ENCODE measurements at regions not wholly inside any gene's neighbourhood (a gene's known extent, or its start where the extent isn't known, plus 50 kb on each side); places are given as distances from the start of the nearest gene placed in this dataset.

DNA sequence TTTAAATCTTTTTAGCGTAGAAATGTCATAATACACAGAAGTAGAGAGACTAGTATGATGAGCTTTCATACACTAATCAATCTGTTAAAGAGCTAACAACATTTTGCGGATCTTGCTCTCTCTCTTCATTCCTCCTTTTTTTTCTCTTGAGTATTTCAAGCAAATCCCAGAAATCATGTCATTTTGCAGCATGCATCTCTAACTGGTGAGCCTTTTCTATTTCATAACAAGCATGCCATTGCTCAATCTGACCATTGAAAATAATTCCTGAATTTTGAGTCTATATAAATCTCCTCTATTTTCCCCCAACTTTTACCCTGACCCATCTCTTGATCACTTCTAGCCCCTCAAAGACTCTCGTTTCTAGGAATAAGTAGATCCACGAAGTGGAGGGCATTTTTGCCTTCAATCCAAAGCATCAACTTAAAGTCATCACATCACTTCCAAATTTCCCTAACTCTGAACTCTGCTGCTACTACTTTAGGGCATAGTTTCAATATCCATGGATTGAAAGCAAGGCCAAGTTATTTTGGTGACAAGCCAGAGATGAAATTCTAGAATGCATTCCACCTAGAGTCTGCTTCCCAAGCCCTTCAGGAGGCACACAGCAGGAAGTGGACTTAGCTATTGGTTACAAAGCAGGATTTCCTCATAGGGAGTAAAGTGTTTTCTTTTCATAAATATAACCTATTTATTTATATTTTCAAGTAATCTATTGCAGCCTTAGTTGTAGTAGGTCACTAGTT lies 253.5 kb upstream of the ZPLD1 start:
- no peak for DNase-seq (ENCODE audit: low spot score)

DNA sequence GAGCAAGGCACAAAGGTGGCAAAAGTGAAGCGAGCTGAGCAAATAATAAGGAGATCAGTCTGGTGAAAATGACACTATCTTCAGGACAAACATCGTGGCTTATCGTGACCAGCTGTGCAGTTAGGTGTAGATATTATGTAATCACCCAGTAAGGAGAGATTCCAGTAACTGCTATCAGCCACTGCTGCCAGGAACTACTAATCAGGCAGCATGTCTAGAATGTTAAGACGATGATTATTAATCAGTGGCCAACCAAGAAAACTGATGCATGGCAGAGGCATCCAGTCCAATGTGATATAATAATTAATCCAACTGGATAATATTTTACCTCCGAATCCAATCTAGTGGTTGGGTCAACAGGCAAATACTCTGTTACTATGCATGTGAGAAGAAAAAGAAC lies 252.7 kb upstream of the ZPLD1 start:
- DNase-seq (ENCODE audit: low spot score), result peak; percentile 14

DNA sequence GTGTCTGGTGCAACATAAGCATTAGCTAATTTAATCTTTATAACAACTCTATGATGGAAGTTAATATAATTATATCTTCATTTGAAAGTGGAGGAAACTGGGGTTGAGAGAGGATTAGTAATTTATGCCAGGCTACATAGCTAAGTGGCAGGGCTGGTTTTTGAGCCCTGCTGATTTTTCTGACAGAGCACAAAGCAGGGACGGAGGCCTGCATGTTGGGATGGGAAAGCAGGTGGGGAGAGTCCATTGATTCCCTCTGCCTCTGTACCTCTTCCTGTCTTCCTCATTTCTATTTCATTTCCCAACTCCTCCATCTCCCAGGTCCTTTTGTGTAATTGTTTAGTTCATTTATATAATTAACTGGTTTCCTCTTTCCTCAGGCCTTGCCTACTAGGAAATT lies 251.6 kb upstream of the ZPLD1 start:
- DNase-seq (ENCODE audit: low spot score), result no peak

DNA sequence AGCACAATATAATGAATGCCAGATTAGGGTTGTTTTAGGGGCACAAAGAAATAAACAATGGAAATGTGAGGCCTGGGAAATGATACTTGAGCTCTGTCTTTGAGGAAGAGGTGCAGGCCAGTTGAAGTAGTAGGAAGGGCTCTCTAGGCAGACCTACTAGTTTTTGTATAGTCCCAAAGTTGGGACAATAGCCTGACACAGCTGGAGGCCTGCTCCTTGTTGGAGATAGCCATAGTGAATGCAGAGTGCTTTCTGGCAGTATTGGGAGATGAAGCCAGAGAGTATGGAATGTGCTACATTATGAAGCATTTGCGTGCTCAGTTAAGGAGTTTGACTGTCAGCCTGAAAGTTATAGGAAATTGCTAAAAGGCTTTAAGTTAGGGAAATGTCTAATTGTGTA lies 251.2 kb upstream of the ZPLD1 start:
- no peak for DNase-seq (ENCODE audit: low spot score)

DNA sequence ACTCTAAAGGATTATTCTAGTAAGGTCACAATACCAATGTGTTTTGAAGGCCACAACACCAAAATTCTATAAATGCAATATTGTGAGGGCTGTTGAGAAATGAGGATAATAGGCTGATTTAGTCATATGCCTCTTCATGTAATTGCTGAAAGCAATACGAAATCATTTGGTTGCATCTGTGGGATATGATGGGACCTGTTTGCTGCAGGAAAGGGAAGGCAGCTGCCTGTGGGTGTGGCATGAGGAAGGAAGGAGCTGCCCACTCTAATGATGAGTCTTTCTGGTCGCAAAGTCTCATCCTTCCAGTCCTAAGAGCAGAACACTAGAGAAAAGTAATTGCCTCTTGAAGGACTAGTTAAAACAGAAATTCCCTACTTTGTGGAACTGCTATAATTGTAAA lies 245.3 kb upstream of the ZPLD1 start:
- DNase-seq (ENCODE audit: low spot score), result no peak

DNA sequence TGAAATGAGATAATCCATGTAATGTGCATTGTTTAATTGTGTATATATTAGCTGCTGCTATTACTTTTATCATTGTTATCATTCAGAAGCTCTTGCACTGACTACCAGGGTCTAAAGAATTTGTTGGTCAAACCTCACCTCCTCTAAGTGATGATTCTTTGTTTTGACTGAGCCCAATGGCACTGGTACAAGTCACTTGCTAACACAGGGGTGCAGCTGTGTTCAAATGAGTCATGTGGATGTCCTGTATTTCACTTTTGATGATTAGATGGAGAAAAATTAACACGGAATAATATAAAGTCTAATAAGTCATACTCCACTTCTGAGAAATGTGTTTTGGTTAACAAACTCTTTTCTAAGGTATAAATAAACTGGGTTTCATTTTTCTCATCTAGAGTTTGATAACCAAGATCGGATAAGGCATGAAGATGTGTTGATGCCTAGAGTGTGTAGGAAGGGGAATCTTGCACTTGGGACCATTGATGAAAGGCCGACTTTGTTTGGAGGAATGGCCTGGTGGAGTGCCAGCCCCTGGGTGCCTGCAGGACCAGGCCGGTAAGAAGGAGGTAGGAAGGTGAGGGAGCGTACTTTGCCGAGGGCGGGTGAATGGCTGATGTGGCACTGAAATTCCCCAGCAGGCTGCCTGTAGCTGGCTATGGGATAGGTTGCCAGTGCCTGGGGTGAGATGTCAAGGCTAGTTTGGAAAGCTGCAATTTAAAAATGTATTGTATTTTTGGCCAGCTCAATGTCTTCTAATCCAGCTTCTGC lies 244.7 kb upstream of the ZPLD1 start:
- DNase-seq (ENCODE audit: low spot score), result no peak

DNA sequence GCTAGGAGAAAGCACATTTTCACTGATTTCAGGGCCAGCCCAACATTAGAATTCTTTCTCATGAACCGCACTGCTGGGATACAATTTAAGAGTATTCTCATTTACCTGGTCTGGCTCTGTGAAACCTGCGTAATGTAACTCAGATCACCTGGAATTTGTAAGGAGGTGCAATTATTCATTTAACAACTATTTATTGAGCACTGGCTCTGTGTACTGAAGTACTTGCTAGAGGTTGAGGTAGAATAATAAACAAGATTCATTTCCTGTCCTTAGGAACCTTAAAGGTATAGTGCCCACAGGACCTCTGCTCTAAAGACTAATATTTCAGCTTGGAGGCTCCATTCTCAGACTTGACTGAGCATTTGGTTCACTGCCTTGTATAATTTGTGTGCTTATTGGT lies 242.2 kb upstream of the ZPLD1 start:
- no peak for DNase-seq (ENCODE audit: low spot score)

DNA sequence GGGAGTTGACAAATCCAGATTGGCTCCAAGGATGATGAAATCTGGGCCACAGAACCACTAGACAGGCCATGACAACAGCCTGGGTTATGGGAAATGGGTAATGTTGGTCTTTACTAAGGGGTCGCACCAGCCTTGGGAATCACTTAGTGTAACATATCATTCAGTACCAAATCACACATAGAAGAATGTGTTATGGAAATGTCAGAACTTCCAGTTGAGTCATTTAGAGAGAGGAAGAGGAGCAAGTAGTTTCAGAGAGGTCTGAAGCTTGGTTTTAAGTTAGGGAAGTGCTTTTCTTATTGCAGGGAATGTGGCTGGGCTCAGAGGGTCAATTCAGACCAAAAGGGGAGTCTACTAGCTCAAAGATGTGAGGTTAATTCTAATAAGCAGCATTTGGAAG lies 241.6 kb upstream of the ZPLD1 start:
- no peak for DNase-seq (ENCODE audit: low spot score)

DNA sequence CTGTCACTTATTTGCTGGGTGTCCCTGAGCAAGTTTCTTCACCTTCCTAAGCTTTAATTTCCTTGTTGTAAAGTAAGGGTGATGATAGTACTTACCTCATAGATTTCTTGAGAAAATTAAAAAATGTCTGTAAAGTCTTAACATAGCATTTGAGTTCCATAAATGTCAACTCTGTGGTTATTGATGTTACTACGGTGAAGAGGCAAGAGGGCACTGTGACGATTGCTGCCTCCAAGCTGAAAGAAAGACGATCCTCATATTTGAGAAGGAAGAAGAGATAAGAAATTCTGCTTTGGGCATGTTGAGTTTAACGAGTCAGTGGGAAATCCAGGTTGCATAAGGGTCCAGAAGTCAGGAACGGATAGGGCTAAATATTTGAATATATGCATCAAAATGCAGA lies 240.8 kb upstream of the ZPLD1 start:
- DNase-seq (ENCODE audit: low spot score), result no peak

DNA sequence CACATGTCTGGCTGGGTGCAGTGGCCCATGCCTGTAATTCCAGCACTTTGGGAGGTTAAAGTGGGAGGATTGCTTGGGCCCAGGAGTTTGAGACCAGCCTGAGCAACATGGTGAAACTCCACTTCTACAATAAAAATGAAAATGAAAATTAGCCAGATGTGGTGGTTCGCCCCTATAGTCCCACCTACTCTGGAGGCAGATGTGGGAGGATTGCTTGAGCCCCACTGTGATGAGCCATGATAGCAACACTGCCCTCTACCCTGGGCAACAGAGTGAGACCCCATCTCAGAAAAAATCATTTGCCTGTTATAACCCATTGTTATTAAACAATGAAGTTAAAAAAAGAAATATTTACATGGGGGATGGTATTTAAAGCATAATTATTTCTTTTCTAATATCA lies 240.1 kb upstream of the ZPLD1 start:
- DNase-seq (ENCODE audit: low spot score), result no peak

DNA sequence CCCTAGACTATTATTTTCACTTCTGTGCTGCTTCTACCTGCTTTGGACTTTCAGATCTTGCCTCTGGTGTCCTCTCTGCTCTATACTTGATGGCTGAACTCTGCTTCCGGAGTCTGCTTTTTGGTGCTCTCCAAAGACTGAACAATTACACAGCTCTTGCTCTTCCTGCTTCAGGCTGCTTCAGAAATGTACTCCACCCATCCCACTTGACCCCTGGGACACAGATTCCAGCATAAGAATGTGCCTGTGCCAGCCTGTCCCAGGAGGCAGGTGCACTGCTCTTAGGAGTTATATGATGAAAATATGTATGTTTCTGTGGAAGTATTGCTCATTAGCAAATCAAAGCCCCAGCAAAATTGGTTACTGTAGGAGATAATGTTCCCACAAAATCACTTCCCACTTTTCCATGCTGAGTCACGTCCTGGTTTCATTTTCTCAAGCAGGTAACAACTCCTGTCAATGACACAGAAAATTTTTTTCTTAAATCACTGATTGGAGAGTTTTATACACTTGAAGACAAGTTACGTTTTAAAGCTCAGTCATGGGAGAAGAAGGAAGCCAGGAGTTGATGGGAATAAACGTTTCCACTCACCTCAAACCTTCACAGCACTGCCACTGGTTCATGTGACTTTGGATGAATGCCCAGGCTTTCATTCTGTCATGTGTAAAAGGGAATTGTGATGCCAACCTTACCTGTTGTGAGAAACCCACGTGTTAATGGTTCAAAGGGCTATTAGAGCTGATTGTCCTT lies 239.4 kb upstream of the ZPLD1 start:
- no peak for DNase-seq (ENCODE audit: low spot score)

DNA sequence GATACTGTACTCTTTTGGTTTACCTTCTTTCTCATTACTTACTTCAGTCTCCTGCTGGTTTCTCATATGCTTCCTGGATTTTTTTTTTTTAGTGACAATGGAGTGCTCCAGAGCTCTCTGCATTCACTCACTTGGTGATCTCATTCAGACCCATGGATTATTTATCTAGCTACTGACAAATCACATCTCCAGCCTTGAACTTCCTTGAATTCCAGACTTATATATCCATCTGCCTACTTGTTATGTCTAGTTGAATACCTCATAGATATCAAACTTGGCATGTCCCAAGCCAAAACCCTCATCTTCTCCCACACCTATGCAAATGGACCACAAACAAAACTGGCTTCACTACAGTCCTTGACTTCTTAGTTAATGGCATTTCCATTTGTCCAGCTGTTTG lies 234.7 kb upstream of the ZPLD1 start:
- DNase-seq (ENCODE audit: low spot score), result no peak

DNA sequence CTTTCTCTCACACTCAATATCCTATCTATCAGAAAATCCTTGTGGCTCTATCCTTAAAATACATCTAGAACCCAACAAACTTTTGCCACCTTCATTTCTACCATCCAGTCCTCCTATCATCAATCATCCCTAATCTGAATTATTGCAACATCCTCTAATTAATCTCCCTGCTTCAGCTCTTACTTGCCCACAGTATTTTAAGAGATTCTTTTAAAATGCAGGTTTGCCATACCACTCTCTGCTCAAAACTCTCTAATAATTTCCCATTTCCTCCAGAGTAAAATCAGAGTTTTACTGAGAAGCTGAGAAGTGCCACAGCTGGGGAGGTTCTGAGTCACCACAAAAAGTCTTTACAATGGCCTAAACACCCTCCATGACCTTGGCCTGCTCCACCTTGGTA lies 234.3 kb upstream of the ZPLD1 start:
- DNase-seq (ENCODE audit: low spot score), result no peak

DNA sequence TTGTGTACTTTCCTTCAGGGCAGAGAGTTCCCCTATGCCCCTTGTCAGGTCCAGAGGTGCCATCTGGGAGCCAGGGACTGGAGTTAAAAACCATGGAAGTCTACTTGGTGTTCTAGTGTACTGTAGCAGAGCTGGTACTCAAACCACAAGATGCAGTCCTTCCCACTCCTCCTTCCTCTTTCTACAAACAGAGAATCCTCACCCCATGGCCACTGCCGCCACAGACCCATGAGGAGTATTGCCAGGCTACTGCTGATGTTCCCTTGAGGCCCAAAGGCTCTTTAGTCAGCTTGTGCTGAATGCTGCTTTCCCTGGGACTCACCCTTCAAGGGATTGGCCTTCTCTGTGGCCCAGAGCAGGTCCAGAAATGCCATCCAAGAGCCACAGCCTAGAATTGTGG lies 229.2 kb upstream of the ZPLD1 start:
- no peak for DNase-seq (ENCODE audit: low spot score)

DNA sequence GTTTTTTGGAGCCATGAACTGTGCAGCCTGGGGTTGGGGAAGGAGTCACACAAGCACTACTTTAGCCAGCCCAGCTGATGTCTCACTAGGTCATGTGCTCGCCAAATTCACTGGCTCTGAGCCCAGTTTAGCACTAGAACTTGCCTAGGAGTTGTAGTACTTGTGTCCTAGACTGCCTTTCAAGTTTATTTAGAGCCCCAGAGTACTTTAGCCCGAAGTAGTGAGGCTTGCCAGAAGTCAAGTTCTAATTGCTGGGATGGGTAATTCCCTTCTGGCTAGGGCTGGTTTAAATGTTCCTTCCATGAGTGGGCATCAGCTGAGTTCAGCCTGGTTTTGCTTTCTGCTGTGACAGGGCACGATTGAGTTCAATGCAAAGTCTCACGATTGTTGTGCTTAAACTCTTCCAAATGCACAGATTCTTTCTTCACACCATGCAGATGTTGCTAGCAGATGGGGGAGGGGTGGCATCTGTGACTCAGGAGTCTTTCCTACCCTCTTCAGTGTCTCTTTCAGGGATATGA lies 228.2 kb upstream of the ZPLD1 start:
- no peak for DNase-seq (ENCODE audit: low spot score)

DNA sequence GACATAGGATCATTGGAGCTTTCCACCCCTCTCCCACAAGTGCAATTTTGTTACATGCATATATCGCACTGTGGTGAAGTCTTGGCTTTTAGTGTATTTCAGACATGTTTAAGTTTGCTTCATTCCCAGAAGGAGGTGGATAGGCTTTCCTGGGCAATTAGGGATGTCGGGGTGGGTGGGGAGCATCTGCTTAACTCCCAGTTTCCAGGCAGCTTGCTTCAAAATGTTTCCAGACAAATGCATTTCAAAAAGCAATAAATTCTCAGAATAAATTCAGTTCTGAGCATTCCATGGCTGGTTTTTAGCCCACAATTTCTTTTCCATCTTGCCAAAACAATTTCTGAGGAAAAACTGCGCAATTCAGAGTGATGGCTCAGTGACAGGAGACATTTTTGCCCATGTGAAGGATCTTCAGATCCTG lies 227.7 kb upstream of the ZPLD1 start:
- DNase-seq (ENCODE audit: low spot score), result no peak

DNA sequence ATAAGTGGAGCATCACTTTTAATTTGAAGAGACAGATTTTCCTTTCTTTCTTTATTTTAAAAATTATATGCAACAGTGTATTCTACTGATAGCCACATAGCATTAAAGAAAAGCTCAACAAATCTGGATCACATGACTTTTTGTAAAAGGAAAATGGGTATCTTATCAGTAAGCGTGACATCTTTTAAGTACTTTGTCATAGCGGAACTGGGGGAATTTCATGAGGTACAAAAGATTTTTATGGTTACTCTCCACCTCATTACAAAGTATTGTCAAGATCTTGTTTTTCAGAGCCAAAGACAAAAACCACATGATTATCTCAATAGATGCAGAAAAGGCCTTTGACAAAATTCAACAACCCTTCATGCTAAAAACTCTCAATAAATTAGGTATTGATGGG lies 219.6 kb upstream of the ZPLD1 start:
- DNase-seq (ENCODE audit: low spot score), result no peak

DNA sequence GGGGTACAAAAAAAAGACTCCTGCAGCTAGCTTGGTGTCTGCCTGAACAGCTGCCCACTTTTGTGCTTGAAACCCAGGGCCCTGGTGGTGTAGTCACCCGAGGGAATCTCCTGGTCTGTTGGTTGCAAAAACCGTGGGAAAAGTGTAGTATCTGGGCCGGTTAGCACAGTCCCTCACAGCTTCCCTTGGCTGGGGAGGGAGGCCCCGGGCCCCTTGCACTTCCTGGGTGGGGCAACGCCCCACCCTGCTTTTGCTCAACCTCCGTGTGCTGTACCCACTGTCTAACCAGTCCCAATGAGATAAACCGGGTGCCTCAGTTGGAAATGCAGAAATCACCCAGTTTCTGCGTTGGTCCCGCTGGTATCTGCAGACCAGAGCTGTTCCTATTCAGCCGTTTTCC lies 211.7 kb upstream of the ZPLD1 start:
- DNase-seq (ENCODE audit: low spot score), result no peak

DNA sequence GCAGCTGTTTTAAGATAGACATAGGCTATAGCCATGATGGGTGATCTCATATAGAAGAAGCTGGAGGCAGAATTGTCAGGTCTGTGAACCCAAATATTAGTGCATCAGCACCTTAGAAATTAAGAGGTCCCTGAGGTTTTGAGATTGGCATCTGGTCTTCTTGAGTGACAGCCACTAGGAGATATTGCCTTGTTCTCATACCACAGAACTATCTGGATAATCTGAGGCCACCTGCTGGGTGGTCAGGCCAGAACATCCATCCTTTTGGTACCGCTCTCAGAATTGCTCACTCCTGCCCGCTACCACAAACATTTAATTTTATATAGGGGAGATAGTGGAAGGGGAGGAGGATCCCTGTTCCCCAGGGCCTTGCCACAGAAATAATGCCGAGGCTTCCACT lies 210.6 kb upstream of the ZPLD1 start:
- DNase-seq (ENCODE audit: low spot score), result no peak

DNA sequence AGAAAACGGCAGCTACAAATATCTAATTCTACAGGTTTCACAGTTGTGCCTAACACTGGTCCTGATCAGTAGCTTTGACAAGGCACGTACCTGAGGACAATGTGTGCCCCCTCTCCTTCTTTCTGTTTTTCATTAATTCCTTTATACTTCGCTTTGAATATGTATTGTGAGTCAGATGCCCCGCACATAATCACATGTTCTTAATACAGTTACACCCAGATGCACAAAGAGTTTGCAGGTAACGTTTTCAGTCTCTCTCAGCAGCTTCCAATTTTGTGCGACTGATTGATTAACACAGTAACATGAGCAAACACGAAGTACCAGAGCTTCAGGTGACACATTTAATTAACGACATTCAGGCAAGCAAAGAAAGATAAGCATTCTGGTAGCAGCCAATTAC lies 209.8 kb upstream of the ZPLD1 start:
- no peak for DNase-seq (ENCODE audit: low spot score)

DNA sequence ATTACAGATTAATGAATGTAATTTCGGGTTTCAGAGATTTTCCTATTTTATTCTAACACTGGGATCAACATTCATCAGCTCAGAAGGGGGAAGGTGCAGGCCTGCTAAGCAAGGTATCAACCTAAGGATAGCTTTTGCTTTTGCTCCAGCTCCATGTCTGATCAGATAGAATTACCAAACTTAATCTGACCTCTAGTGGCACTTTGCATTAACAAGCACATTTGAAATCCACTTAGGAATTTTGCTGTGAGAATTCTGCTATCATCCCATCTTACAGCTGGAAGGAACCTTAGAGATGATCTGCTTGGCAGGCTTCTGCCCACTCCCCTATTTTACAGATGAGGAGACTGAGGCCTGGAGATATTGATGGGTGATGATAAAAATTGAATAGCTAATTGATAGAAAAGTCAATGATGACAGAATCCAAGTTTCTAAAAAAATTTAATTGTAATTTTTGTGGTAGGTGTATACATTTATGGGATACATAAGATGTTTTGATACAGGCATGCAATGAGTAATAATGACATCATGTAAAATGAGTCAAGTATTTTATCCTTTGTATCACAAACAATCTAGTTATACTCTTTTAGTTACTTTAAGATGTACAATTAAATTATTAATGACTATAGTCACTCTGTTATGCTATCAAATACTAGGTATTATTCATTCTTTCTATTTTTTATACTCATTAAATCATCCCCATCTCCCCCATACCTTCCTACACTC lies 209.2 kb upstream of the ZPLD1 start:
- peak; percentile 4 for DNase-seq (ENCODE audit: low spot score)

DNA sequence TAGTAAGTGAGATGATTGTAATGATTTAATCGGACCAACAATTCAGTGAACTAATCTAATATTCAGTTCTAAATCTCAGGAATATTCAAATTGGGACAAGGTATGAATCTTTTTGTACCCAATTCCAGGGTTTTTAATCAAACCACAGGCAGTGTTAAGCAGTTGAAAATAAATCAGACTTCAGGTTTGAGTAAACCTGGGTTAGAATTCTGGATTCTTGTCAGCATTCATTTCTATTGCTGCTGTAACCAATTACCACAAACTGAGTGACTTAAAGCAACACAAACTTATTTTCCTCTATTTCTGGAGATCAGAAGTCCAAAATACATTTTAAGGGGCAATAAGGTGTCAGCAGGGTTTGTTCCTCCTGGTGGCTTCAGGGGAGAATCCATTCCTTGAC lies 208.4 kb upstream of the ZPLD1 start:
- DNase-seq (ENCODE audit: low spot score), result no peak

Data from hematopoietic multipotent progenitor cell treated with erythropoietin and hydrocortisone succinate and interleukin-3 and kit ligand, for 15 days (in vitro differentiated cells).